Psoas muscle (tissue), 7 donors: ENCODE measurements at regions not wholly inside any gene's neighbourhood (a gene's known extent, or its start where the extent isn't known, plus 50 kb on each side); places are given as distances from the start of the nearest gene placed in this dataset.

Experiments
- ATAC-seq, 4 donors: fragments of 200-7000 bp; cut with Tn5 transposase; one replicate each; pipeline ENCODE4 v1.9.1; 2020; ENCODE audit warnings: moderate library complexity in 3 of 4, mild to moderate bottlenecking in 2 of 4
- DNase-seq, 2 donors: peaks; one replicate each; pipeline ENCODE4 v3.0.0-alpha.2; 2020
- H3K27ac ChIP-seq: fragments of 200-600 bp; one replicate; pipeline ENCODE4 v1.8.0; 2022
- H3K27me3 ChIP-seq, 3 donors: fragments of 200-600 bp in 1 of 3; one replicate each; pipeline versions ENCODE4 v1.6.1 to v1.8.0; 2013 to 2022; ENCODE audit warnings: low read length in 2 of 3, mild to moderate bottlenecking in 2 of 3, moderate library complexity in 1 of 3; ENCODE audit not compliant: insufficient read depth in 3 of 3
- H3K36me3 ChIP-seq, 2 donors: fragments of 200-600 bp in 1 of 2; one replicate each; pipeline versions ENCODE4 v1.6.1 to v1.8.0; 2013 to 2022; ENCODE audit warnings: low read depth in 1 of 2, mild to moderate bottlenecking in 1 of 2, moderate library complexity in 1 of 2; ENCODE audit not compliant: insufficient read depth in 1 of 2
- H3K4me1 ChIP-seq: fragments of 200-600 bp; one replicate; pipeline ENCODE4 v1.8.0; 2022
- H3K4me3 ChIP-seq: fragments of 200-600 bp; one replicate; pipeline ENCODE4 v1.8.0; 2022; ENCODE audit warnings: mild to moderate bottlenecking
- H3K9me3 ChIP-seq: fragments of 200-600 bp; one replicate; pipeline ENCODE4 v1.8.0; 2022
- CTCF ChIP-seq: fragments of 200-600 bp; IDR thresholded peaks from one replicate; pipeline ENCODE4 v1.8.0; 2022; ENCODE audit warnings: antibody characterized with exemption
- WGBS, 3 donors: extraction: QIAGEN DNeasy Blood & Tissue Kit; methylation state at CpG; one replicate each; pipeline versions ENCODE4 v1.1.6 to v1.1.7; 2013; 5-methylcytosine and 5-hydroxymethylcytosine counted together
- intact Hi-C, 2 donors: fragments of 100-400 bp; cut with DNase I; formaldehyde crosslinking; loops; one replicate each; pipeline versions ENCODE4 v1.11.0 to v1.14.2; 2022
- donor health status: healthy with polysubstance abuse.
- donor health status: DM: no; HTN: no; CAD: no; lungs with moderate emphysema.
- donor health status: Bipolar disorder and iron deficiency.
- donor health status: healthy.
- donor health status: DM: yes; HTN: yes; CAD: no.
- donor health status: DM: no; HTN: no; CAD: no.
- donor health status: DM: yes; HTN: yes; CAD: no.

- DNase-seq: no peak
- WGBS, 3 donors: 77 to 87% (median 83%) methylated on average over 4 of the region's 4 CpGs
- Histone ChIP-seq H3K27ac (no peak overlapping the region), H3K4me1 (no peaks in the 10 kb centered on the region), H3K36me3 (no peaks in the 10 kb centered on the region), H3K4me3 (no peak overlapping the region), H3K9me3 (no peaks in the 10 kb centered on the region), H3K27me3 (no peaks in the 10 kb centered on the region)
- no peak for TF ChIP-seq CTCF
- no peak for ATAC-seq
- intact Hi-C loops: no loop called here
Observed at GRCh38 chr14:44422699-44423098, 84.4 kb downstream of the FSCB start.

- 68 to 70% (median 69%) methylated on average over 1 of the region's 1 CpG for WGBS, 3 donors
- H3K27me3 ChIP-seq: no peaks in the 10 kb centered on the region
- DNase-seq (no peak), ATAC-seq (no peak)
- H3K27ac ChIP-seq: no peak overlapping the region
- intact Hi-C loops: no loop called here
- no peaks in the 10 kb centered on the region for H3K36me3 ChIP-seq
- no peak overlapping the region for H3K4me3 ChIP-seq
- TF ChIP-seq CTCF: no peak
- no peaks in the 10 kb centered on the region for H3K4me1 ChIP-seq
- H3K9me3 ChIP-seq: no peaks in the 10 kb centered on the region
Observed at GRCh38 chr14:44420226-44420625, 86.9 kb downstream of the FSCB start.

GRCh38 chr14:44418856-44419255 lies 88.2 kb downstream of the FSCB start:
- Histone ChIP-seq H3K27ac (no peak overlapping the region), H3K4me1 (no peaks in the 10 kb centered on the region), H3K9me3 (no peaks in the 10 kb centered on the region), H3K36me3 (no peaks in the 10 kb centered on the region), H3K27me3 (no peaks in the 10 kb centered on the region), H3K4me3 (no peak overlapping the region)
- WGBS, 3 donors: 81 to 89% (median 83%) methylated on average over 5 of the region's 5 CpGs
- no peak for ATAC-seq
- no peak for DNase-seq
- intact Hi-C loops: no loop called here
- TF ChIP-seq CTCF: no peak

GRCh38 chr14:44417809-44418208 lies 89.3 kb downstream of the FSCB start:
- Histone ChIP-seq H3K27me3 (no peaks in the 10 kb centered on the region), H3K9me3 (no peaks in the 10 kb centered on the region), H3K27ac (no peak overlapping the region), H3K4me3 (no peak overlapping the region), H3K4me1 (no peaks in the 10 kb centered on the region), H3K36me3 (no peaks in the 10 kb centered on the region)
- TF ChIP-seq CTCF: no peak
- WGBS, 3 donors: 75 to 86% (median 79%) methylated on average over 1 of the region's 1 CpG
- intact Hi-C loops: no loop called here
- no peak for ATAC-seq
- DNase-seq: no peak

- ATAC-seq (no peak), DNase-seq (no peak)
- 53 to 65% (median 65%) methylated on average over 1 of the region's 1 CpG for WGBS, 3 donors
- Histone ChIP-seq H3K27ac (no peak overlapping the region), H3K36me3 (no peaks in the 10 kb centered on the region), H3K4me3 (no peak overlapping the region), H3K27me3 (no peaks in the 10 kb centered on the region), H3K4me1 (no peaks in the 10 kb centered on the region), H3K9me3 (no peaks in the 10 kb centered on the region)
- intact Hi-C loops: no loop called here
- no peak for TF ChIP-seq CTCF
Observed at GRCh38 chr14:44414646-44415045, 92.4 kb downstream of the FSCB start.
